Astrocyte (in vitro differentiated cells and primary cell): ENCODE measurements at regions not wholly inside any gene's neighbourhood (a gene's known extent, or its start where the extent isn't known, plus 50 kb on each side); places are given as distances from the start of the nearest gene placed in this dataset.
"Not testable (repeated sequence)": the region's sequence is repeated elsewhere in the genome, so short reads cannot be mapped to it uniquely, and the experiment has no call there.

Source experiments
- DNase-seq: peaks from one replicate; pipeline ENCODE4 v3.0.0-alpha.2; 2010; ENCODE audit warnings: low read depth
- FAIRE-seq: peaks from 2 replicates; lab custom pipeline; 2011; peaks lifted over from hg19 to GRCh38; lab: Jason Lieb, UNC
- H2AFZ ChIP-seq: 2 replicates; pipeline ENCODE4 v1.6.0; 2012; ENCODE audit warnings: low read depth, low read length, inconsistent platforms
- H3K27ac ChIP-seq: 2 replicates; pipeline ENCODE4 v1.5.1; 2011; ENCODE audit warnings: low read depth, low read length, inconsistent platforms
- H3K27me3 ChIP-seq: 2 replicates; pipeline ENCODE4 v1.6.0; 2011; ENCODE audit warnings: low read length, inconsistent platforms; ENCODE audit not compliant: insufficient read depth
- H3K36me3 ChIP-seq: 2 replicates; pipeline ENCODE4 v1.5.1; 2011; ENCODE audit warnings: low read length, inconsistent platforms; ENCODE audit not compliant: insufficient read depth
- H3K4me1 ChIP-seq: 2 replicates; pipeline ENCODE4 v1.5.1; 2011; ENCODE audit warnings: low read length, inconsistent platforms; ENCODE audit not compliant: insufficient read depth
- H3K4me2 ChIP-seq: 2 replicates; pipeline ENCODE4 v1.6.0; 2012; ENCODE audit warnings: low read length, inconsistent platforms
- H3K4me3 ChIP-seq: 2 replicates; pipeline ENCODE4 v1.5.1; 2011; ENCODE audit warnings: low read depth, mild to moderate bottlenecking, low read length, inconsistent platforms; ENCODE audit not compliant: insufficient read depth
- H3K79me2 ChIP-seq: 2 replicates; pipeline ENCODE4 v1.6.0; 2012; ENCODE audit warnings: mild to moderate bottlenecking, low read length, inconsistent platforms; ENCODE audit not compliant: insufficient read depth
- H3K9ac ChIP-seq: 2 replicates; pipeline ENCODE4 v1.6.0; 2012; ENCODE audit warnings: mild to moderate bottlenecking, low read length, inconsistent platforms
- H3K9me3 ChIP-seq: 2 replicates; pipeline ENCODE4 v1.5.1; 2012; ENCODE audit warnings: low read depth, mild to moderate bottlenecking, low read length, inconsistent platforms; ENCODE audit not compliant: insufficient read depth
- H4K20me1 ChIP-seq: 2 replicates; pipeline ENCODE4 v1.6.0; 2012; ENCODE audit warnings: low read length, inconsistent platforms; ENCODE audit not compliant: insufficient read depth
- H3K27ac Mint-ChIP-seq: one replicate; pipeline ENCODE4 v1.8.0; 2021; ENCODE audit warnings: mild to moderate bottlenecking, mixed read lengths; ENCODE audit not compliant: unreplicated experiment
- H3K27me3 Mint-ChIP-seq: one replicate; pipeline ENCODE4 v1.8.0; 2021; ENCODE audit warnings: low read depth, mixed read lengths; ENCODE audit not compliant: unreplicated experiment
- H3K36me3 Mint-ChIP-seq: one replicate; pipeline ENCODE4 v1.8.0; 2021; ENCODE audit warnings: low read depth, mixed read lengths; ENCODE audit not compliant: unreplicated experiment
- H3K4me1 Mint-ChIP-seq: one replicate; pipeline ENCODE4 v1.8.0; 2021; ENCODE audit warnings: low read depth, mixed read lengths; ENCODE audit not compliant: unreplicated experiment
- H3K4me3 Mint-ChIP-seq: one replicate; pipeline ENCODE4 v1.8.0; 2021; ENCODE audit warnings: mild to moderate bottlenecking, moderate library complexity, mixed read lengths; ENCODE audit not compliant: unreplicated experiment
- H3K9me3 Mint-ChIP-seq: one replicate; pipeline ENCODE4 v1.8.0; 2021; ENCODE audit warnings: mild to moderate bottlenecking, mixed read lengths; ENCODE audit not compliant: unreplicated experiment
- CTCF ChIP-seq: IDR thresholded peaks from 2 replicates; pipeline ENCODE4 v1.5.1; 2011; ENCODE audit warnings: low read depth, mild to moderate bottlenecking, inconsistent platforms, low read length, moderate library complexity; ENCODE audit not compliant: insufficient read depth
- EZH2 ChIP-seq: IDR thresholded peaks from 2 replicates; pipeline ENCODE4 v1.6.1; 2012; ENCODE audit warnings: mild to moderate bottlenecking, low read length, inconsistent platforms; ENCODE audit not compliant: insufficient read depth

GRCh38 chr9:38246833-38247232, 145.7 kb upstream of the ALDH1B1 start:
- Histone ChIP-seq H3K4me2 (no peak overlapping the region), H3K9ac (no peak overlapping the region), H2AFZ (no peak overlapping the region), H3K27ac (no peak overlapping the region), H3K4me1 (no peaks in the 10 kb centered on the region), H3K36me3 (no peaks in the 10 kb centered on the region), H3K79me2 (no peaks in the 10 kb centered on the region), H3K27me3 (peaks cover 7% of the 10 kb centered on the region), H3K9me3 (no peaks in the 10 kb centered on the region), H3K4me3 (no peak overlapping the region), H4K20me1 (no peaks in the 10 kb centered on the region)
- TF ChIP-seq EZH2 (no peak), CTCF (no peak)
- Mint-ChIP-seq H3K36me3 (peaks cover 2% of the 10 kb centered on the region), H3K9me3 (peaks cover 2% of the 10 kb centered on the region), H3K4me1 (peaks cover 4% of the 10 kb centered on the region), H3K27me3 (peaks cover 13% of the 10 kb centered on the region), H3K27ac (no peak overlapping the region), H3K4me3 (no peak overlapping the region)
- FAIRE-seq (no peak), DNase-seq (no peak)

- no peaks in the 10 kb centered on the region for H3K36me3 ChIP-seq
- H3K9ac ChIP-seq, result no peak overlapping the region
- peaks cover 7% of the 10 kb centered on the region for H3K27me3 ChIP-seq
- DNase-seq (no peak), FAIRE-seq (no peak)
- Mint-ChIP-seq H3K27ac (no peak overlapping the region), H3K4me1 (no peaks in the 10 kb centered on the region), H3K27me3 (peaks cover 10% of the 10 kb centered on the region), H3K9me3 (peaks cover 6% of the 10 kb centered on the region), H3K4me3 (no peak overlapping the region), H3K36me3 (peaks cover 2% of the 10 kb centered on the region)
- H3K4me2 ChIP-seq, result no peak overlapping the region
- no peak overlapping the region for H2AFZ ChIP-seq
- H4K20me1 ChIP-seq, result no peaks in the 10 kb centered on the region
- TF ChIP-seq EZH2, result no peak
- TF ChIP-seq CTCF, result no peak
- no peaks in the 10 kb centered on the region for H3K4me1 ChIP-seq
- H3K79me2 ChIP-seq, result no peaks in the 10 kb centered on the region
- H3K27ac ChIP-seq, result no peak overlapping the region
- no peaks in the 10 kb centered on the region for H3K9me3 ChIP-seq
- H3K4me3 ChIP-seq, result no peak overlapping the region
Measured at GRCh38 chr9:38244971-38245370, 147.5 kb upstream of the ALDH1B1 start.

GRCh38 chr9:38243993-38244392, 148.5 kb upstream of the ALDH1B1 start:
- peaks cover 2% of the 10 kb centered on the region for H3K36me3 Mint-ChIP-seq
- Histone ChIP-seq H3K27ac (no peak overlapping the region), H3K27me3 (peaks cover 7% of the 10 kb centered on the region), H3K36me3 (no peaks in the 10 kb centered on the region), H2AFZ (no peak overlapping the region), H3K9ac (no peak overlapping the region), H4K20me1 (no peaks in the 10 kb centered on the region), H3K4me1 (no peaks in the 10 kb centered on the region), H3K4me2 (no peak overlapping the region), H3K79me2 (no peaks in the 10 kb centered on the region), H3K9me3 (no peaks in the 10 kb centered on the region), H3K4me3 (no peak overlapping the region)
- H3K4me1 Mint-ChIP-seq, result no peaks in the 10 kb centered on the region
- peaks cover 6% of the 10 kb centered on the region for H3K9me3 Mint-ChIP-seq
- FAIRE-seq (no peak), DNase-seq (no peak)
- peaks cover 4% of the 10 kb centered on the region for H3K27me3 Mint-ChIP-seq
- TF ChIP-seq CTCF (no peak), EZH2 (no peak)
- no peak overlapping the region for H3K27ac Mint-ChIP-seq
- H3K4me3 Mint-ChIP-seq, result no peak overlapping the region

- not testable (repeated sequence) for H3K27me3 ChIP-seq, H3K27ac Mint-ChIP-seq, H3K4me3 ChIP-seq, H3K9me3 Mint-ChIP-seq, H4K20me1 ChIP-seq, H3K4me2 ChIP-seq, H3K79me2 ChIP-seq, H3K9ac ChIP-seq, H3K4me3 Mint-ChIP-seq, H3K4me1 Mint-ChIP-seq, H3K9me3 ChIP-seq, H3K27ac ChIP-seq, H2AFZ ChIP-seq, H3K4me1 ChIP-seq, FAIRE-seq, H3K27me3 Mint-ChIP-seq, H3K36me3 ChIP-seq, DNase-seq, H3K36me3 Mint-ChIP-seq
Measured at GRCh38 chr9:38242151-38242550, 150.4 kb upstream of the ALDH1B1 start.
